ENCODE measurements at regions not wholly inside any gene's neighbourhood (a gene's known extent, or its start where the extent isn't known, plus 50 kb on each side); places are given as distances from the start of the nearest gene placed in this dataset.

DNA sequence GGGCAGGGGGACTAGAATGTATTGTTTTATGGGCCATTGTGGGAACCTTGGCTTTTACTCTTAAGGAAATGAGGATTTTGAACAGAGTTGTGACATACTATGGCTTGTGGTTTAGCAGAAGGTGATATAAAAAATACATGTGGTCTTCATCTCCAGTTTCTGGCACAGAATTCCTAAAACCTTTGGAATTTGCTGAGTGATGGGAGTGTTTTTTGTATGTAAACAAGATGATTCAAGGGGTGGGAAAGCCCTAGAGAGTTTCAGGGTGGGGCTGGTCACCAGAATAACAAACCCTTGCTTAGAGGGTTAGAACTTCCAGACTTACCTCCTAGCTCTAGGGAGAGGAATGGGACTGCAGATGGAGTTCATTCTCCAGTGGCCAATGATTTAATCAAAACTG is 316.1 kb downstream of the PHKB start:
- H2BK12ac ChIP-seq (ENCODE audit: low read depth, low read length), result no peak overlapping the region

More for the DNA sequence above, 316.1 kb downstream of the PHKB start:
- H3K56ac ChIP-seq (replicated peaks; ENCODE audit: insufficient read length, low read depth, low read length), result no peak overlapping the region
- no peaks in the 10 kb centered on the region for H4K20me1 ChIP-seq (replicated peaks in 1 of 2; ENCODE audit: control insufficient read depth in 1 of 2, insufficient read depth in 2 of 2, low read length in 2 of 2)
- no peaks in the 10 kb centered on the region for H3K79me2 ChIP-seq (ENCODE audit: control insufficient read depth in 1 of 2, insufficient read depth in 2 of 2, low read length in 2 of 2)
- no peak for DNase-seq (ENCODE audit: low read depth in 1 of 2, low spot score in 2 of 2)
- no peak overlapping the region for H2BK5ac ChIP-seq (ENCODE audit: low read depth, low read length)
- H3K9ac ChIP-seq (replicated peaks in 1 of 4; ENCODE audit: extremely low read depth in 1 of 4, low read depth in 3 of 4, low read length in 3 of 4), result no peak overlapping the region
- no peak overlapping the region for H2BK15ac ChIP-seq (ENCODE audit: low read length)
- no peak overlapping the region for H4K8ac ChIP-seq (ENCODE audit: extremely low read depth, insufficient read depth, low read length)
- H3K27ac ChIP-seq (ENCODE audit: low read depth, low read length), result no peak overlapping the region
- H3K18ac ChIP-seq (ENCODE audit: extremely low read depth, low read length), result no peak overlapping the region
- no peaks in the 10 kb centered on the region for H3K36me3 ChIP-seq (ENCODE audit: control insufficient read depth in 2 of 4, insufficient read depth in 4 of 4, low read length in 3 of 4)
- no peak for TF ChIP-seq YY1 (IDR thresholded peaks at IDR 0.05; ENCODE audit: low read depth, low read length)
- TF ChIP-seq BCL11A (IDR thresholded peaks at IDR 0.05; ENCODE audit: low read depth in 2 of 2, low read length in 2 of 2), result no peak
- no peak for TF ChIP-seq SRF (IDR thresholded peaks at IDR 0.05; ENCODE audit: low read depth, low read length)
- no peak for TF ChIP-seq EP300 (IDR thresholded peaks at IDR 0.05; ENCODE audit: borderline replicate concordance in 1 of 2, low read depth in 2 of 2, low read length in 2 of 2)
- TF ChIP-seq, protein P1, sequence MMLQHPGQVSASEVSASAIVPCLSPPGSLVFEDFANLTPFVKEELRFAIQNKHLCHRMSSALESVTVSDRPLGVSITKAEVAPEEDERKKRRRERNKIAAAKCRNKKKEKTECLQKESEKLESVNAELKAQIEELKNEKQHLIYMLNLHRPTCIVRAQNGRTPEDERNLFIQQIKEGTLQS (IDR thresholded peaks at IDR 0.05; ENCODE audit: insufficient read depth, low read depth, low read length), result no peak
- no peak for TF ChIP-seq POLR2AphosphoS5 (IDR thresholded peaks at IDR 0.05; ENCODE audit: low read depth, low read length)
- TF ChIP-seq CEBPB (IDR thresholded peaks at IDR 0.05; ENCODE audit: low read depth, low read length), result no peak
- TF ChIP-seq RNF2 (IDR thresholded peaks at IDR 0.05; ENCODE audit: borderline replicate concordance, low read depth, low read length, missing control alignments, poor library complexity, severe bottlenecking), result no peak
- no peak for TF ChIP-seq TEAD4 (IDR thresholded peaks at IDR 0.05; ENCODE audit: low read depth, low read length)
- no peak for TF ChIP-seq SP4 (IDR thresholded peaks at IDR 0.05; ENCODE audit: low read length)
- TF ChIP-seq NANOG (IDR thresholded peaks at IDR 0.05; ENCODE audit: insufficient read depth, low read depth, low read length, poor library complexity, severe bottlenecking), result no peak
- TF ChIP-seq, protein P2, sequence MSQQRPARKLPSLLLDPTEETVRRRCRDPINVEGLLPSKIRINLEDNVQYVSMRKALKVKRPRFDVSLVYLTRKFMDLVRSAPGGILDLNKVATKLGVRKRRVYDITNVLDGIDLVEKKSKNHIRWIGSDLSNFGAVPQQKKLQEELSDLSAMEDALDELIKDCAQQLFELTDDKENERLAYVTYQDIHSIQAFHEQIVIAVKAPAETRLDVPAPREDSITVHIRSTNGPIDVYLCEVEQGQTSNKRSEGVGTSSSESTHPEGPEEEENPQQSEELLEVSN (IDR thresholded peaks at IDR 0.05), result no peak
- TF ChIP-seq CHD2 (IDR thresholded peaks at IDR 0.05; ENCODE audit: low read length), result no peak
- no peaks in the 10 kb centered on the region for H3K27me3 ChIP-seq (replicated peaks in 1 of 4; ENCODE audit: control insufficient read depth in 3 of 4, extremely low read depth in 1 of 4, insufficient read depth in 3 of 4, low read length in 3 of 4)
- no peak overlapping the region for H3K23ac ChIP-seq (ENCODE audit: insufficient read length)
- no peak overlapping the region for H2BK20ac ChIP-seq (ENCODE audit: low read length)
- H2AK5ac ChIP-seq (ENCODE audit: low read depth, low read length), result no peak overlapping the region
- H3K4me2 ChIP-seq (ENCODE audit: insufficient read depth in 1 of 2, low read depth in 2 of 2, low read length in 2 of 2), result no peak overlapping the region
- FAIRE-seq, result no peak
- H3K9me3 ChIP-seq (ENCODE audit: insufficient read depth in 2 of 2, low read depth in 1 of 2, low read length in 1 of 2), result no peaks in the 10 kb centered on the region
- no peak overlapping the region for H2BK120ac ChIP-seq (replicated peaks; ENCODE audit: low read depth, low read length)
- H3K4me1 ChIP-seq (replicated peaks in 1 of 4; ENCODE audit: control insufficient read depth in 3 of 4, insufficient read depth in 4 of 4, low read length in 3 of 4), result peaks cover 0 to 10% (median 10%) of the 10 kb centered on the region in 4 experiments; a peak in 5 of 7 replicates
- POLR2A ChIA-PET (ENCODE audit: partially characterized antibody), result no interaction called here
- no peak overlapping the region for H3K4ac ChIP-seq (replicated peaks; ENCODE audit: insufficient read length, low read depth, low read length)
- CTCF ChIA-PET (ENCODE audit: partially characterized antibody), result no interaction called here
- no peaks in the 10 kb centered on the region for H3K23me2 ChIP-seq (ENCODE audit: low read depth, low read length)
- H3K79me1 ChIP-seq (ENCODE audit: low read depth, low read length), result no peaks in the 10 kb centered on the region
- H3K14ac ChIP-seq (ENCODE audit: insufficient read length), result no peak overlapping the region
- no peak overlapping the region for H4K5ac ChIP-seq (ENCODE audit: insufficient read length, low read depth, low read length)
- H4K91ac ChIP-seq (replicated peaks; ENCODE audit: insufficient read length, low read length), result no peak overlapping the region
- no peak overlapping the region for H3K4me3 ChIP-seq (ENCODE audit: extremely low read depth in 1 of 4, insufficient read depth in 2 of 4, low read depth in 3 of 4, low read length in 4 of 4)
- no peak overlapping the region for H2AFZ ChIP-seq (ENCODE audit: low read length)
